ENCODE measurements at regions not wholly inside any gene's neighbourhood (a gene's known extent, or its start where the extent isn't known, plus 50 kb on each side); places are given as distances from the start of the nearest gene placed in this dataset.

- Histone ChIP-seq H3F3A (ENCODE audit: low read depth) (no peaks in the 10 kb centered on the region), H4K20me1 (ENCODE audit: insufficient read depth, low read length, poor library complexity, severe bottlenecking) (no peaks in the 10 kb centered on the region), H3K9me2 (replicated peaks; ENCODE audit: low read depth, low read length) (no peaks in the 10 kb centered on the region), H2AFZ (ENCODE audit: low read length) (no peak overlapping the region), H3K4me2 (ENCODE audit: low read depth, low read length, poor library complexity, severe bottlenecking) (no peak overlapping the region), H3K4me1 (ENCODE audit: insufficient read depth, low read length, poor library complexity, severe bottlenecking) (no peaks in the 10 kb centered on the region), H3K36me3 (ENCODE audit: insufficient read depth, low read length) (no peaks in the 10 kb centered on the region), H3K4me3 (ENCODE audit: low read length, poor library complexity, severe bottlenecking) (no peak overlapping the region), H3K79me2 (ENCODE audit: insufficient read depth, low read length) (no peaks in the 10 kb centered on the region), H3K9ac (ENCODE audit: low read depth, low read length, poor library complexity, severe bottlenecking) (no peak overlapping the region), H3K27me3 (ENCODE audit: insufficient read depth, low read length, poor library complexity, severe bottlenecking) (no peaks in the 10 kb centered on the region), H3K9me3 (ENCODE audit: insufficient read depth, low read depth, low read length) (no peaks in the 10 kb centered on the region)
- TF ChIP-seq EZH2phosphoT487 (IDR thresholded peaks at IDR 0.05; ENCODE audit: borderline replicate concordance), result no peak
- no peak for TF ChIP-seq CTCF (conservative IDR thresholded peaks at IDR 0.05; ENCODE audit: low read length)
These were observed 107.4 kb upstream of the NAV3 start for GRCh38 chr12:77723308-77723707.

- H3K36me3 ChIP-seq (ENCODE audit: insufficient read depth, low read length), result no peaks in the 10 kb centered on the region
- H3K9me3 ChIP-seq (ENCODE audit: insufficient read depth, low read depth, low read length), result no peaks in the 10 kb centered on the region
- no peak for TF ChIP-seq EZH2phosphoT487 (IDR thresholded peaks at IDR 0.05; ENCODE audit: borderline replicate concordance)
- TF ChIP-seq CTCF (conservative IDR thresholded peaks at IDR 0.05; ENCODE audit: low read length), result no peak
These were observed 108.2 kb upstream of the NAV3 start for GRCh38 chr12:77722536-77722935.

GRCh38 chr12:77720258-77720657 is 110.4 kb upstream of the NAV3 start:
- no peaks in the 10 kb centered on the region for H3F3A ChIP-seq (ENCODE audit: low read depth)
- no peak overlapping the region for H2AFZ ChIP-seq (ENCODE audit: low read length)
- no peaks in the 10 kb centered on the region for H3K27me3 ChIP-seq (ENCODE audit: insufficient read depth, low read length, poor library complexity, severe bottlenecking)
- no peaks in the 10 kb centered on the region for H3K79me2 ChIP-seq (ENCODE audit: insufficient read depth, low read length)
- no peaks in the 10 kb centered on the region for H4K20me1 ChIP-seq (ENCODE audit: insufficient read depth, low read length, poor library complexity, severe bottlenecking)
- H3K9me3 ChIP-seq (ENCODE audit: insufficient read depth, low read depth, low read length), result no peaks in the 10 kb centered on the region
- H3K4me3 ChIP-seq (ENCODE audit: low read length, poor library complexity, severe bottlenecking), result no peak overlapping the region
- H3K4me1 ChIP-seq (ENCODE audit: insufficient read depth, low read length, poor library complexity, severe bottlenecking), result no peaks in the 10 kb centered on the region
- no peaks in the 10 kb centered on the region for H3K36me3 ChIP-seq (ENCODE audit: insufficient read depth, low read length)
- no peaks in the 10 kb centered on the region for H3K9me2 ChIP-seq (replicated peaks; ENCODE audit: low read depth, low read length)
- H3K9ac ChIP-seq (ENCODE audit: low read depth, low read length, poor library complexity, severe bottlenecking), result no peak overlapping the region
- TF ChIP-seq CTCF (conservative IDR thresholded peaks at IDR 0.05; ENCODE audit: low read length), result no peak
- TF ChIP-seq EZH2phosphoT487 (IDR thresholded peaks at IDR 0.05; ENCODE audit: borderline replicate concordance), result no peak
- H3K4me2 ChIP-seq (ENCODE audit: low read depth, low read length, poor library complexity, severe bottlenecking), result no peak overlapping the region

More at GRCh38 chr12:77722536-77722935, 108.2 kb upstream of the NAV3 start:
- Histone ChIP-seq H3K4me3 (ENCODE audit: low read length, poor library complexity, severe bottlenecking) (no peak overlapping the region), H3F3A (ENCODE audit: low read depth) (no peaks in the 10 kb centered on the region), H3K4me1 (ENCODE audit: insufficient read depth, low read length, poor library complexity, severe bottlenecking) (no peaks in the 10 kb centered on the region), H3K9me2 (replicated peaks; ENCODE audit: low read depth, low read length) (no peaks in the 10 kb centered on the region), H2AFZ (ENCODE audit: low read length) (no peak overlapping the region), H3K4me2 (ENCODE audit: low read depth, low read length, poor library complexity, severe bottlenecking) (no peak overlapping the region), H3K27me3 (ENCODE audit: insufficient read depth, low read length, poor library complexity, severe bottlenecking) (no peaks in the 10 kb centered on the region), H3K9ac (ENCODE audit: low read depth, low read length, poor library complexity, severe bottlenecking) (no peak overlapping the region), H4K20me1 (ENCODE audit: insufficient read depth, low read length, poor library complexity, severe bottlenecking) (no peaks in the 10 kb centered on the region), H3K79me2 (ENCODE audit: insufficient read depth, low read length) (no peaks in the 10 kb centered on the region)

Data from Loucy (cell line).